BE2C (cell line): ENCODE measurements at regions not wholly inside any gene's neighbourhood (a gene's known extent, or its start where the extent isn't known, plus 50 kb on each side); places are given as distances from the start of the nearest gene placed in this dataset.

Experiments used
- DNase-seq: peaks from one replicate; pipeline ENCODE4 v3.0.0-alpha.2; 2020
- H3K27me3 ChIP-seq: fragments of 250-450 bp; sonication (Bioruptor Pico); 2 replicates; pipeline ENCODE4 v1.5.1; 2020; ENCODE audit warnings: mild to moderate bottlenecking
- H3K36me3 ChIP-seq: fragments of 250-450 bp; sonication (Bioruptor Pico); 2 replicates; pipeline ENCODE4 v1.5.1; 2020; ENCODE audit warnings: mild to moderate bottlenecking
- H3K4me1 ChIP-seq: fragments of 250-450 bp; sonication (Bioruptor Pico); 2 replicates; pipeline ENCODE4 v1.5.1; 2020
- H3K4me3 ChIP-seq: 2 replicates; pipeline ENCODE4 v1.5.1; 2011; ENCODE audit warnings: low read depth, low read length
- H3K9me3 ChIP-seq: fragments of 250-450 bp; sonication (Bioruptor Pico); 2 replicates; pipeline ENCODE4 v1.5.1; 2020
- CTCF ChIP-seq: IDR thresholded peaks from 2 replicates; pipeline ENCODE4 v1.5.1; 2012; ENCODE audit warnings: mild to moderate bottlenecking, low read depth, low read length

GRCh38 chr20:6679086-6679485 is 88.4 kb upstream of the BMP2 start:
- DNase-seq, result no peak
- TF ChIP-seq CTCF, result no peak
- no peaks in the 10 kb centered on the region for H3K4me1 ChIP-seq
- H3K36me3 ChIP-seq, result no peaks in the 10 kb centered on the region
- no peak overlapping the region for H3K4me3 ChIP-seq
- no peaks in the 10 kb centered on the region for H3K9me3 ChIP-seq
- no peaks in the 10 kb centered on the region for H3K27me3 ChIP-seq

GRCh38 chr20:6678101-6678500 is 89.4 kb upstream of the BMP2 start:
- no peak for TF ChIP-seq CTCF
- no peaks in the 10 kb centered on the region for H3K36me3 ChIP-seq
- no peaks in the 10 kb centered on the region for H3K4me1 ChIP-seq
- no peaks in the 10 kb centered on the region for H3K27me3 ChIP-seq
- H3K9me3 ChIP-seq, result no peaks in the 10 kb centered on the region
- H3K4me3 ChIP-seq, result no peak overlapping the region
- DNase-seq, result no peak

- no peak for TF ChIP-seq CTCF
- no peaks in the 10 kb centered on the region for H3K4me1 ChIP-seq
Observed at GRCh38 chr20:6674831-6675230, 92.7 kb upstream of the BMP2 start.

GRCh38 chr20:6673071-6673470 is 94.4 kb upstream of the BMP2 start:
- H3K27me3 ChIP-seq, result no peaks in the 10 kb centered on the region
- no peaks in the 10 kb centered on the region for H3K36me3 ChIP-seq
- no peak overlapping the region for H3K4me3 ChIP-seq
- H3K9me3 ChIP-seq, result no peaks in the 10 kb centered on the region
- H3K4me1 ChIP-seq, result no peaks in the 10 kb centered on the region
- no peak for DNase-seq
- TF ChIP-seq CTCF, result no peak

More at GRCh38 chr20:6674831-6675230, 92.7 kb upstream of the BMP2 start:
- no peak overlapping the region for H3K4me3 ChIP-seq
- DNase-seq, result no peak
- H3K36me3 ChIP-seq, result no peaks in the 10 kb centered on the region
- no peaks in the 10 kb centered on the region for H3K9me3 ChIP-seq
- no peaks in the 10 kb centered on the region for H3K27me3 ChIP-seq

GRCh38 chr20:6671829-6672228 is 95.7 kb upstream of the BMP2 start:
- no peak for TF ChIP-seq CTCF
- H3K27me3 ChIP-seq, result no peaks in the 10 kb centered on the region
- DNase-seq, result no peak
- H3K4me1 ChIP-seq, result no peaks in the 10 kb centered on the region
- H3K4me3 ChIP-seq, result no peak overlapping the region
- no peaks in the 10 kb centered on the region for H3K9me3 ChIP-seq
- H3K36me3 ChIP-seq, result no peaks in the 10 kb centered on the region

- no peaks in the 10 kb centered on the region for H3K9me3 ChIP-seq
- no peaks in the 10 kb centered on the region for H3K36me3 ChIP-seq
- TF ChIP-seq CTCF, result no peak
- no peaks in the 10 kb centered on the region for H3K4me1 ChIP-seq
- H3K27me3 ChIP-seq, result no peaks in the 10 kb centered on the region
- no peak overlapping the region for H3K4me3 ChIP-seq
- DNase-seq, result no peak
Observed at GRCh38 chr20:6668546-6668945, 98.9 kb upstream of the BMP2 start.
